H1 (cell line): ENCODE measurements at regions not wholly inside any gene's neighbourhood (a gene's known extent, or its start where the extent isn't known, plus 50 kb on each side); places are given as distances from the start of the nearest gene placed in this dataset.

Experiments used
- CTCF ChIA-PET: fragments of 300-600 bp; sonication (Branson Sonifier 250); formaldehyde crosslinking; loops from one replicate; lab custom pipeline; 2021; ENCODE audit not compliant: partially characterized antibody; lab: Charles Lee
- POLR2A ChIA-PET: fragments of 300-600 bp; sonication (Branson Sonifier 250); formaldehyde crosslinking; loops from one replicate; lab custom pipeline; 2021; ENCODE audit warnings: inconsistent platforms; ENCODE audit not compliant: partially characterized antibody; lab: Charles Lee
- DNase-seq, 2 experiments: peaks; one replicate each; pipeline versions ENCODE4 v3.0.0 to v3.0.0-alpha.2; 2010 to 2022; ENCODE audit warnings: low spot score in 2 of 2, low read depth in 1 of 2, mixed read lengths in 1 of 2
- FAIRE-seq: peaks from 2 replicates; lab custom pipeline; 2011; peaks lifted over from hg19 to GRCh38; lab: Jason Lieb, UNC
- H2AFZ ChIP-seq: 2 replicates; pipeline ENCODE4 v1.8.1; 2012; ENCODE audit warnings: low read length, inconsistent platforms
- H2AK5ac ChIP-seq: 2 replicates; pipeline ENCODE4 v1.6.1; 2013; ENCODE audit warnings: low read depth, low read length
- H2BK120ac ChIP-seq: replicated peaks from 2 replicates; pipeline ENCODE3; 2013; ENCODE audit warnings: low read depth, low read length, inconsistent platforms
- H2BK12ac ChIP-seq: 2 replicates; pipeline ENCODE4 v1.6.1; 2013; ENCODE audit warnings: low read depth, low read length
- H2BK15ac ChIP-seq: 2 replicates; pipeline ENCODE4 v1.6.1; 2013; ENCODE audit warnings: low read length
- H2BK20ac ChIP-seq: 2 replicates; pipeline ENCODE4 v1.6.1; 2013; ENCODE audit warnings: low read length
- H2BK5ac ChIP-seq: 2 replicates; pipeline ENCODE4 v1.6.1; 2013; ENCODE audit warnings: low read depth, low read length
- H3K14ac ChIP-seq: 2 replicates; pipeline ENCODE4 v1.6.1; 2013; ENCODE audit warnings: inconsistent platforms; ENCODE audit not compliant: insufficient read length
- H3K18ac ChIP-seq: 2 replicates; pipeline ENCODE4 v1.6.1; 2013; ENCODE audit warnings: low read length; ENCODE audit errors: extremely low read depth
- H3K23ac ChIP-seq: 2 replicates; pipeline ENCODE4 v1.6.1; 2013; ENCODE audit warnings: inconsistent platforms; ENCODE audit not compliant: insufficient read length
- H3K23me2 ChIP-seq: 2 replicates; pipeline ENCODE4 v1.6.1; 2013; ENCODE audit warnings: low read depth, low read length
- H3K27ac ChIP-seq: 2 replicates; pipeline ENCODE4 v1.6.1; 2011; ENCODE audit warnings: low read depth, low read length, inconsistent platforms
- H3K27me3 ChIP-seq, 4 experiments: replicated peaks in 1 of 4; 1 replicate in 1 of 4; 2 replicates in 3 of 4; pipeline versions ENCODE4 v1.6.1 to v1.8.1; 2011 to 2013; ENCODE audit warnings: low read length in 3 of 4, mild to moderate bottlenecking in 3 of 4, inconsistent platforms in 2 of 4, mixed read lengths in 2 of 4, moderate library complexity in 1 of 4; ENCODE audit not compliant: control insufficient read depth in 3 of 4, insufficient read depth in 3 of 4; ENCODE audit errors: extremely low read depth in 1 of 4
- H3K36me3 ChIP-seq, 4 experiments: 2 replicates each; pipeline versions ENCODE4 v1.6.1 to v1.8.1; 2011 to 2013; ENCODE audit warnings: mild to moderate bottlenecking in 4 of 4, low read length in 3 of 4, moderate library complexity in 2 of 4, control low read depth in 1 of 4, inconsistent platforms in 1 of 4; ENCODE audit not compliant: insufficient read depth in 4 of 4, control insufficient read depth in 2 of 4
- H3K4ac ChIP-seq: replicated peaks from 2 replicates; pipeline ENCODE3; 2013; ENCODE audit warnings: low read length, low read depth, mixed read lengths, inconsistent platforms; ENCODE audit not compliant: insufficient read length
- H3K4me1 ChIP-seq, 4 experiments: replicated peaks in 1 of 4; 1 replicate in 1 of 4; 2 replicates in 3 of 4; pipeline versions ENCODE4 v1.6.1 to v1.8.1; 2011 to 2013; ENCODE audit warnings: low read length in 3 of 4, inconsistent platforms in 2 of 4, mixed read lengths in 1 of 4; ENCODE audit not compliant: insufficient read depth in 4 of 4, control insufficient read depth in 3 of 4
- H3K4me2 ChIP-seq, 2 experiments: 2 replicates each; pipeline versions ENCODE4 v1.6.1 to v1.8.1; 2011 to 2013; ENCODE audit warnings: low read depth in 2 of 2, low read length in 2 of 2, control low read depth in 1 of 2, inconsistent platforms in 1 of 2, mild to moderate bottlenecking in 1 of 2; ENCODE audit not compliant: insufficient read depth in 1 of 2
- H3K4me3 ChIP-seq, 4 experiments: fragments of 200-600, 300-600 bp in 1 of 4; sonication (generic), shearing (Covaris generic), sonication (Bioruptor Twin) in 1 of 4; 2 replicates each; pipeline versions ENCODE4 v1.5.1 to v1.8.1; 2011 to 2016; ENCODE audit warnings: low read length in 4 of 4, low read depth in 3 of 4, control low read depth in 2 of 4, inconsistent platforms in 2 of 4, mild to moderate bottlenecking in 2 of 4, mixed read lengths in 1 of 4, moderate library complexity in 1 of 4; ENCODE audit not compliant: insufficient read depth in 2 of 4; ENCODE audit errors: extremely low read depth in 1 of 4
- H3K56ac ChIP-seq: replicated peaks from 2 replicates; pipeline ENCODE3; 2013; ENCODE audit warnings: low read depth, mild to moderate bottlenecking, mixed read lengths, low read length, inconsistent platforms; ENCODE audit not compliant: insufficient read length
- H3K79me1 ChIP-seq: 2 replicates; pipeline ENCODE4 v1.6.1; 2013; ENCODE audit warnings: low read depth, low read length, control low read depth
- H3K79me2 ChIP-seq, 2 experiments: 2 replicates each; pipeline versions ENCODE4 v1.6.1 to v1.8.1; 2012 to 2013; ENCODE audit warnings: low read length in 2 of 2, mild to moderate bottlenecking in 2 of 2, inconsistent platforms in 1 of 2; ENCODE audit not compliant: insufficient read depth in 2 of 2, control insufficient read depth in 1 of 2
- H3K9ac ChIP-seq, 4 experiments: replicated peaks in 1 of 4; 1 replicate in 1 of 4; 2 replicates in 3 of 4; pipeline versions ENCODE4 v1.6.1 to v1.8.1; 2011 to 2013; ENCODE audit warnings: low read depth in 3 of 4, low read length in 3 of 4, control low read depth in 2 of 4, mild to moderate bottlenecking in 2 of 4, moderate library complexity in 2 of 4, inconsistent platforms in 1 of 4; ENCODE audit errors: extremely low read depth in 1 of 4
- H3K9me3 ChIP-seq, 2 experiments: 2 replicates each; pipeline versions ENCODE4 v1.6.1 to v1.8.1; 2012 to 2013; ENCODE audit warnings: mild to moderate bottlenecking in 2 of 2, moderate library complexity in 2 of 2, control low read depth in 1 of 2, inconsistent platforms in 1 of 2, low read depth in 1 of 2, low read length in 1 of 2, mixed read lengths in 1 of 2; ENCODE audit not compliant: insufficient read depth in 2 of 2
- H4K20me1 ChIP-seq, 2 experiments: replicated peaks in 1 of 2; 2 replicates each; pipeline versions ENCODE3 to v1.8.1; 2011 to 2013; ENCODE audit warnings: inconsistent platforms in 2 of 2, low read length in 2 of 2, mild to moderate bottlenecking in 1 of 2; ENCODE audit not compliant: insufficient read depth in 2 of 2, control insufficient read depth in 1 of 2
- H4K5ac ChIP-seq: 2 replicates; pipeline ENCODE4 v1.6.1; 2013; ENCODE audit warnings: low read length, low read depth, mixed read lengths, inconsistent platforms; ENCODE audit not compliant: insufficient read length
- H4K8ac ChIP-seq: 2 replicates; pipeline ENCODE4 v1.8.0; 2013; ENCODE audit warnings: mild to moderate bottlenecking, moderate library complexity, low read length, inconsistent platforms; ENCODE audit not compliant: insufficient read depth; ENCODE audit errors: extremely low read depth
- H4K91ac ChIP-seq: replicated peaks from 2 replicates; pipeline ENCODE3; 2013; ENCODE audit warnings: low read length, mixed read lengths, inconsistent platforms; ENCODE audit not compliant: insufficient read length
- EP300 ChIP-seq, 2 experiments: IDR thresholded peaks; 1 replicate in 1 of 2; 2 replicates in 1 of 2; pipeline ENCODE4 v1.6.1; 2011 to 2012; ENCODE audit warnings: low read depth in 2 of 2, low read length in 2 of 2, mild to moderate bottlenecking in 2 of 2, borderline replicate concordance in 1 of 2, inconsistent platforms in 1 of 2, moderate library complexity in 1 of 2
- WGBS, 2 experiments: shearing (Covaris generic) in 1 of 2; methylation state at CpG; one replicate each; pipeline versions ENCODE4 v1.1.6 to v1.1.7; 2013 to 2015; ENCODE audit warnings: low lambda C conversion rate in 2 of 2, mixed read lengths in 2 of 2, inconsistent platforms in 1 of 2, low coverage in 1 of 2, missing lambda C conversion rate in 1 of 2; ENCODE audit not compliant: insufficient replicate concordance in 2 of 2, insufficient coverage in 1 of 2, insufficient read length in 1 of 2; ENCODE audit errors: extremely low coverage in 1 of 2, missing lambda C conversion rate in 1 of 2; 5-methylcytosine and 5-hydroxymethylcytosine counted together

DNA sequence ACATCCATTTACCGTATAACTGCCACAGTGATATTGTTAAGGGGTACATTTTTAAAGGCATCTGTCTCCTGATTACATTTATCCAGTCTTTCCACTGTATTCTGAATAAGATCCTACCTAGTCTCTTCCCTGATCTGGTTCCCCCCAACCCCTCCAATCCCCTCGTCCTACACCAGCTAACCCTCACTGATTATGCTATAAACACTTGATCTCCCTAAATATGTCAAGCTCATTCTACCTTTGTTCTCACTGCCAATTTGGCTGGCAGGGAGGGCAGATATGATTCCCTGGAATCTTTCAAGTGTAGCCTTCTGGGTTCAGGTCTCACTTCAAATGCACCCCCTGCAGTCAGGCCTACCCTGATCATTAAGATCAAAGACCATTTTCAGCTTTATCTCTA lies 1379.8 kb upstream of the MIR17HG start:
- DNase-seq (no peak), FAIRE-seq (no peak)
- Histone ChIP-seq H2BK120ac (no peak overlapping the region), H3K9me3 (no peaks in the 10 kb centered on the region), H3K4ac (no peak overlapping the region), H2BK20ac (no peak overlapping the region), H4K20me1 (no peaks in the 10 kb centered on the region), H3K9ac (no peak overlapping the region), H4K8ac (no peak overlapping the region), H2BK15ac (no peak overlapping the region), H3K4me1 (no peaks in the 10 kb centered on the region), H3K23me2 (0 out of 2 replicates have a peak, but pooled peaks cover 3% of the 10 kb centered on the region), H3K27ac (no peak overlapping the region), H3K56ac (no peak overlapping the region), H2BK5ac (no peak overlapping the region), H3K23ac (no peak overlapping the region), H3K79me2 (no peaks in the 10 kb centered on the region), H3K79me1 (no peaks in the 10 kb centered on the region), H2BK12ac (no peak overlapping the region), H2AFZ (no peak overlapping the region), H3K4me2 (no peak overlapping the region), H3K27me3 (no peaks in the 10 kb centered on the region), H4K5ac (no peak overlapping the region), H3K36me3 (no peaks in the 10 kb centered on the region), H3K4me3 (no peak overlapping the region), H4K91ac (no peak overlapping the region), H3K18ac (no peak overlapping the region), H2AK5ac (no peak overlapping the region), H3K14ac (no peak overlapping the region)
- WGBS, 2 experiments, result 79% methylated on average over 2 of the region's 2 CpGs; no CpG with 5 or more reads in 1 of the 2 experiments
- no peak for TF ChIP-seq EP300 (IDR thresholded peaks at IDR 0.05; ENCODE audit: borderline replicate concordance in 1 of 2, low read depth in 2 of 2, low read length in 2 of 2)
- POLR2A ChIA-PET, result interaction anchor here (0.6 kb wide), 1 partner anchor 712 kb away, joined by 3 read pairs; no protein-coding TSS in a partner anchor
- CTCF ChIA-PET, result no interaction called here
